Esophagus muscularis mucosa (tissue), 4 donors: ENCODE measurements at regions not wholly inside any gene's neighbourhood (a gene's known extent, or its start where the extent isn't known, plus 50 kb on each side); places are given as distances from the start of the nearest gene placed in this dataset.

Experiments
- DNase-seq: peaks from one replicate; pipeline ENCODE4 v3.0.0-alpha.2; 2017; ENCODE audit errors: extremely low spot score
- H3K27ac ChIP-seq, 4 donors: fragments of 200-600 bp; sonication (generic); replicated peaks in 1 of 4; 1 replicate in 3 of 4; 2 replicates in 1 of 4; pipeline ENCODE4 v1.5.1; 2016 to 2019; ENCODE audit warnings: mild to moderate bottlenecking in 1 of 4
- H3K27me3 ChIP-seq, 4 donors: fragments of 200-600 bp; sonication (generic); one replicate each; pipeline versions ENCODE4 v1.5.1 to v1.6.0; 2016 to 2019
- H3K36me3 ChIP-seq, 4 donors: fragments of 200-600 bp; sonication (generic); one replicate each; pipeline ENCODE4 v1.5.1; 2016 to 2019
- H3K4me1 ChIP-seq, 4 donors: fragments of 200-600 bp; sonication (generic); one replicate each; pipeline ENCODE4 v1.5.1; 2016 to 2019
- H3K4me3 ChIP-seq, 4 donors: fragments of 200-600 bp; sonication (generic); 1 replicate in 2 of 4; 2 replicates in 2 of 4; pipeline ENCODE4 v1.5.1; 2016 to 2019; ENCODE audit warnings: mild to moderate bottlenecking in 4 of 4, moderate library complexity in 1 of 4
- H3K9me3 ChIP-seq, 4 donors: fragments of 200-600 bp; sonication (generic); 1 replicate in 3 of 4; 2 replicates in 1 of 4; pipeline ENCODE4 v1.5.1; 2016 to 2019
- CTCF ChIP-seq, 3 experiments: fragments of 200-600 bp in 2 of 3; fragments of 450-650 bp in 1 of 3; sonication (generic) in 2 of 3; IDR thresholded peaks; one replicate each; pipeline ENCODE4 v1.5.1; 2017 to 2019; ENCODE audit warnings: antibody characterized with exemption in 3 of 3, mild to moderate bottlenecking in 2 of 3, moderate library complexity in 1 of 3
- EP300 ChIP-seq: sonication (generic); formaldehyde crosslinking; IDR thresholded peaks from one replicate; pipeline ENCODE4 v1.6.1; 2017; ENCODE audit warnings: antibody characterized with exemption
- POLR2A ChIP-seq: fragments of 450-650 bp; IDR thresholded peaks from one replicate; pipeline ENCODE4 v1.6.1; 2017; ENCODE audit warnings: antibody characterized with exemption, moderate library complexity, mild to moderate bottlenecking, low read depth
- POLR2AphosphoS5 ChIP-seq, 2 donors: sonication (generic); formaldehyde crosslinking; IDR thresholded peaks; one replicate each; pipeline ENCODE4 v1.6.1; 2017; ENCODE audit warnings: antibody characterized with exemption in 2 of 2
- WGBS: methylation state at CpG from one replicate; pipeline ENCODE4 v1.1.5; 2018; 5-methylcytosine and 5-hydroxymethylcytosine counted together
- intact Hi-C: fragments of 100-400 bp; cut with DNase I; formaldehyde crosslinking; loops from one replicate; pipeline ENCODE4 v1.15.1; 2023

DNA sequence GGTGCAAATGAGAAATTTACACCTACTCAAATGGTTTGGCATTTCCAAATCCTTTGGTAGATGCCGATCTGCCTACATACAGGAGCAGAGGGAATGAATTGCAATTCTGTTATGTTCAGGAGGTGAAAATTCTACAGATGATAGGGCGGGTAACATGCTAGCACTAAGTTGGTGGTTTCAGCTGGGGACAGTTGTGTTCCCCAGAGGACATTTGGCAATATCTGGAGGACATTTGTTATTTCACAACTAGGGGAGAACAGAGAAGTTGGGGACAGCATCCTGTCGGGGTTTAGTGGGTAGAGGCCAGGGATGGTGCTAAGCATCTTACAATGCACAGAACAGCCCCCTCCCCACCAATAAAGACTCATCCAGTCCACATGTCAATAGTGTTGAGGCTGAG is 96.5 kb upstream of the PUDP start:
- Histone ChIP-seq H3K9me3 (peaks cover 0 to 3% (median 0%) of the 10 kb centered on the region in 4 donors), H3K4me3 (no peak overlapping the region), H3K27ac (no peak overlapping the region), H3K36me3 (no peaks in the 10 kb centered on the region), H3K4me1 (no peaks in the 10 kb centered on the region), H3K27me3 (no peaks in the 10 kb centered on the region)
- DNase-seq = no peak
- TF ChIP-seq EP300 = no peak
- no peak for TF ChIP-seq CTCF (IDR thresholded peaks at IDR 0.05)
- TF ChIP-seq POLR2A = no peak
- no peak for TF ChIP-seq POLR2AphosphoS5 (IDR thresholded peaks at IDR 0.05)
- intact Hi-C loops = no loop called here
- 75% methylated on average over 3 of the region's 3 CpGs for WGBS

DNA sequence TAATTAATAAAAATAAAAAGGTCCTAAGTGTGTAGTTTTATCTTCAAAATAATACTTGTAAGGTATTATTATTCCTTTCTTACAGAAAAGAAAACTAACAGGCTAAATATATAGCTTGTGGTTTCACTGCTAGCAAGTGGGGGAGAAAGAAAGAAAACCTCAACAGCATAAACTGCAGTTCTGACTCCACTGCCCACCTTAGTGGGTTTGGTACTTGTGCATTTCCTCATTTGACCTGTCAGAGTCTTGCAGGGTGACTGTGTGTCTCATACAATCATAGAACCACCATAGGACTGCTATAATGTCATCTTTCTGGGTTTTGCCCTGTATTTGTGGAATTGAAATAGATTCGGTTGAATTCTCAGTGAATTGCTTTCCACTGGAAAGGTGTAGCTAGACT is 94.7 kb upstream of the PUDP start:
- Histone ChIP-seq H3K9me3 (no peaks in the 10 kb centered on the region), H3K27ac (no peak overlapping the region), H3K4me3 (no peak overlapping the region), H3K4me1 (no peaks in the 10 kb centered on the region), H3K36me3 (no peaks in the 10 kb centered on the region), H3K27me3 (no peaks in the 10 kb centered on the region)
- no peak for DNase-seq
- intact Hi-C loops = no loop called here
- 83% methylated on average over 1 of the region's 1 CpG for WGBS
- TF ChIP-seq POLR2A (no peak), CTCF (IDR thresholded peaks at IDR 0.05) (no peak), EP300 (no peak), POLR2AphosphoS5 (IDR thresholded peaks at IDR 0.05) (no peak)

DNA sequence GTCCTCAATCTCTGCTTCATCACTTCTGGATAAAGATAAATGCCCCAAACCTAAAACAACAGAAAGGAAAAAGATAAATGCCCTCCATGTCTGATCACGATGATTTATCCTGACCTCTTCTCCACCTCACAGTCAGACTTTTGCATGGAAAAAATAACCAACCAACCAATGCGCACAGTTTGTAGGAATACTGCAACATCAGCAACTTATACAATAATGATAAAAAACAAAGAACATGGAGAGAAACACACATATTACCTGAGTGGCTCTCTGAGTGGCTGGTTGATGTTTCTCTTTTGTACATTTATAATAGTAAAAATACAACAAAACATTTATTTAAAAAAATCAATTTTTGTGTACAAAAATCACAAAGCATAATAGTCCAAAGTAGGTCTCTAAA is 93.0 kb upstream of the PUDP start:
- intact Hi-C loops = no loop called here
- WGBS = 87% methylated on average over 2 of the region's 2 CpGs
- Histone ChIP-seq H3K4me3 (no peak overlapping the region), H3K4me1 (no peaks in the 10 kb centered on the region), H3K27me3 (no peaks in the 10 kb centered on the region), H3K9me3 (no peaks in the 10 kb centered on the region), H3K27ac (no peak overlapping the region), H3K36me3 (no peaks in the 10 kb centered on the region)
- DNase-seq = no peak
- no peak for TF ChIP-seq POLR2AphosphoS5 (IDR thresholded peaks at IDR 0.05)
- no peak for TF ChIP-seq CTCF (IDR thresholded peaks at IDR 0.05)
- TF ChIP-seq EP300 = no peak
- no peak for TF ChIP-seq POLR2A

DNA sequence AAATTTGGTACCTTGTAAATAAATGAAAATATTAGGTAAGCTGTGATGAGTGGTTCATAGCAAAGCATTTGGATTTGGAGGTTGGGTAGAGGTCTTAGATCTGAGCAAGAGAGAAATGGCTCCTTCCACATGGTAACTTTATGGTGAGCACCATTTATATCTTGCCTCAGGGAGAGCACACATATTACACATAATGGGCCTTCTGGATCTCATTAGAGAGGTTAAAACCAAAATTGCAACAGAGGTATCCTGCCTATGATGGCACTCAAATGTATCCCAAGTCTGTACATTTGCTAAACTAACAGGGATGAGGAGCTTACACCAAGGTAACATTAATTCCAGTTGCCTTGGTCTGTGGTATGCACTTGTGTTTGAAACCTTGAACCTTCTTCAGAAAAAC is 87.1 kb upstream of the PUDP start:
- intact Hi-C loops = no loop called here
- Histone ChIP-seq H3K36me3 (no peaks in the 10 kb centered on the region), H3K4me1 (no peaks in the 10 kb centered on the region), H3K9me3 (no peaks in the 10 kb centered on the region), H3K27ac (no peak overlapping the region), H3K27me3 (no peaks in the 10 kb centered on the region), H3K4me3 (no peak overlapping the region)
- TF ChIP-seq EP300 (no peak), POLR2AphosphoS5 (IDR thresholded peaks at IDR 0.05) (no peak)
- DNase-seq = no peak

DNA sequence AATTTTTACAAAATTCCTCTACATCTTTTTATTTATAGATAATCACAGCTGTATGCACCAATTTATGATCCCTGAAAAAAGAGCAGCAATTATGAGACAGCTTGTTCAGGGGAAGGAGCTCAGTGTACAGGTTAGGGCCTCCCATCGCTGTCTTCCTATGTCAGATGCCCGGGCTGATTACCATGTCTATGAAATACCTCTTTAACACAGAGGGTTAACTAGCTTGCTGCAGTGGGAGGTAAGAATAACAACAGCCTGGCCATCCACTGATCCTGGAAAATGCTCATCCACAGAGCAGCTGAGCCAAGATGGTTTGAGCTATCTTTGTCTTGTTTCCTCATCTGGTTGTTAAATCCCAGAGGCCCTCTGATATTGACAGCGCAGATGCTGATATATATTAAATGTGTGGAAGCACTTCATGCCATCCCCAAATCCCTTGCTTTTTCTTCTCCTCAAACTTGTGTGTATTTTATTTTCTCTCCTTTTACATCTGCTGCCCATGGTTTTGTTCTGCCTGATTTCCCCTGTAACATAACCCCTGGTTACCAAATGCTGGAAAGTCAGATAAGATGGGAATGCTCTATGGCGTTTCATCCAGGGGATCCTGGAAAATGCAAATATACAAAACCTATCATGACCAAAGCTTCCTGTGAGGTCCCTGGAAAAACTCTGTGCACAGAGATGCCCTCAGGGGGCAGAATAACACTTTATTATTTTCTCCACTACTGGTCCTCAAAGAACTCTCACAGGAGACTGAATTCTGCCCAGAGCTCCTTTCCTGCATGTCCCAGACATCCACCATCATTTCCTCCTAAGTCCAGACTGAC is 85.8 kb upstream of the PUDP start:
- no peaks in the 10 kb centered on the region for H3K36me3 ChIP-seq
- WGBS = 67% methylated on average over 4 of the region's 4 CpGs
- H3K27me3 ChIP-seq = no peaks in the 10 kb centered on the region
- no peaks in the 10 kb centered on the region for H3K4me1 ChIP-seq
- no peak overlapping the region for H3K27ac ChIP-seq
- no peak overlapping the region for H3K4me3 ChIP-seq
- DNase-seq = no peak
- no peaks in the 10 kb centered on the region for H3K9me3 ChIP-seq
- TF ChIP-seq POLR2AphosphoS5 (IDR thresholded peaks at IDR 0.05) (no peak), POLR2A (no peak), CTCF (IDR thresholded peaks at IDR 0.05) (no peak), EP300 (no peak)
- intact Hi-C loops = no loop called here
